B cell (primary cell): ENCODE measurements at regions not wholly inside any gene's neighbourhood (a gene's known extent, or its start where the extent isn't known, plus 50 kb on each side); places are given as distances from the start of the nearest gene placed in this dataset.

ENCODE experiments used
- ATAC-seq: fragments of 200-7000 bp; cut with Tn5 transposase; one replicate; pipeline ENCODE4 v1.10.0; 2021; ENCODE audit warnings: low read depth, mild to moderate bottlenecking, moderate number of reproducible peaks, moderate library complexity
- CTCF ChIA-PET: fragments of 350-600 bp; sonication (Branson Sonifier 250); formaldehyde crosslinking; loops from one replicate; lab custom pipeline; 2021; ENCODE audit warnings: antibody characterized with exemption, inconsistent platforms; lab: Charles Lee
- POLR2A ChIA-PET: fragments of 350-600 bp; sonication (Branson Sonifier 250); formaldehyde crosslinking; loops from one replicate; lab custom pipeline; 2021; ENCODE audit warnings: antibody characterized with exemption; lab: Charles Lee
- DNase-seq: peaks from one replicate; pipeline ENCODE4 v3.0.0; 2013
- H2AFZ ChIP-seq: 2 replicates; pipeline ENCODE4 v1.6.1; 2012; ENCODE audit warnings: mild to moderate bottlenecking, low read depth, low read length; ENCODE audit not compliant: insufficient read depth, poor library complexity, severe bottlenecking
- H3K27ac ChIP-seq, 2 donors: 1 replicate in 1 of 2; 2 replicates in 1 of 2; pipeline ENCODE4 v1.5.1; 2012 to 2013; ENCODE audit warnings: low read length in 2 of 2, mild to moderate bottlenecking in 2 of 2, moderate library complexity in 1 of 2
- H3K27me3 ChIP-seq, 4 experiments: fragments of 200-600 bp in 1 of 4; sonication (generic) in 1 of 4; replicated peaks in 1 of 4; 1 replicate in 2 of 4; 2 replicates in 2 of 4; pipeline versions ENCODE4 v1.6.1 to v1.7.0; 2013 to 2016; ENCODE audit warnings: low read length in 3 of 4, mild to moderate bottlenecking in 2 of 4, mixed read lengths in 1 of 4, moderate library complexity in 1 of 4; ENCODE audit not compliant: insufficient read depth in 4 of 4, control insufficient read depth in 3 of 4; ENCODE audit errors: control extremely low read depth in 1 of 4
- H3K36me3 ChIP-seq, 2 experiments: replicated peaks in 1 of 2; 1 replicate in 1 of 2; 2 replicates in 1 of 2; pipeline versions ENCODE4 v1.6.1 to v1.7.1; 2013; ENCODE audit warnings: low read length in 1 of 2; ENCODE audit not compliant: insufficient read depth in 2 of 2, control insufficient read depth in 1 of 2; ENCODE audit errors: control extremely low read depth in 1 of 2, extremely low read depth in 1 of 2
- H3K4me1 ChIP-seq, 2 donors: fragments of 200-600 bp in 1 of 2; sonication (generic) in 1 of 2; 1 replicate in 1 of 2; 2 replicates in 1 of 2; pipeline versions ENCODE4 v1.5.1 to v1.6.1; 2013 to 2017; ENCODE audit warnings: low read length in 2 of 2; ENCODE audit not compliant: control insufficient read depth in 2 of 2, insufficient read depth in 2 of 2
- H3K4me2 ChIP-seq: replicated peaks from 2 replicates; pipeline ENCODE3; 2012; ENCODE audit warnings: mild to moderate bottlenecking, low read depth, low read length; ENCODE audit not compliant: poor library complexity, severe bottlenecking
- H3K4me3 ChIP-seq, 5 experiments: fragments of 200-600 bp in 1 of 5; sonication (generic) in 1 of 5; 1 replicate in 3 of 5; 2 replicates in 2 of 5; pipeline versions ENCODE4 v1.5.1 to v1.7.0; 2011 to 2016; ENCODE audit warnings: low read length in 4 of 5, mild to moderate bottlenecking in 4 of 5, low read depth in 2 of 5, control low read depth in 1 of 5, moderate library complexity in 1 of 5; ENCODE audit not compliant: insufficient read depth in 1 of 5; ENCODE audit errors: control extremely low read depth in 1 of 5, extremely low read depth in 1 of 5
- H3K79me2 ChIP-seq: fragments of 200-600 bp; sonication (generic); one replicate; pipeline ENCODE4 v1.6.0; 2016; ENCODE audit warnings: low read length; ENCODE audit not compliant: control insufficient read depth, insufficient read depth
- H3K9ac ChIP-seq: fragments of 200-600 bp; sonication (generic); 2 replicates; pipeline ENCODE4 v1.6.1; 2017; ENCODE audit warnings: mild to moderate bottlenecking, low read length, moderate library complexity
- H3K9me3 ChIP-seq, 3 donors: one replicate each; pipeline versions ENCODE4 v1.6.1 to v1.7.1; 2013; ENCODE audit warnings: low read length in 2 of 3; ENCODE audit not compliant: control insufficient read depth in 2 of 3, insufficient read depth in 1 of 3; ENCODE audit errors: control extremely low read depth in 1 of 3
- H4K20me1 ChIP-seq: 2 replicates; pipeline ENCODE4 v1.6.0; 2012; ENCODE audit warnings: mild to moderate bottlenecking, low read length; ENCODE audit not compliant: insufficient read depth, control insufficient read depth, poor library complexity, severe bottlenecking
- H3K27ac Mint-ChIP-seq: one replicate; pipeline ENCODE4 v1.8.0; 2021; ENCODE audit warnings: mixed read lengths
- H3K27me3 Mint-ChIP-seq: one replicate; pipeline ENCODE4 v1.8.0; 2021; ENCODE audit warnings: mixed read lengths
- H3K4me1 Mint-ChIP-seq: one replicate; pipeline ENCODE4 v1.8.0; 2021; ENCODE audit warnings: mixed read lengths
- H3K4me3 Mint-ChIP-seq: one replicate; pipeline ENCODE4 v1.8.0; 2021; ENCODE audit warnings: mixed read lengths
- H3K9me3 Mint-ChIP-seq: one replicate; pipeline ENCODE4 v1.8.0; 2022; ENCODE audit warnings: mixed read lengths; ENCODE audit not compliant: insufficient read depth
- CTCF ChIP-seq: fragments of 200-600 bp; IDR thresholded peaks from one replicate; pipeline ENCODE4 v1.8.0; 2022; ENCODE audit warnings: antibody characterized with exemption, mild to moderate bottlenecking
- EZH2 ChIP-seq: IDR thresholded peaks from 2 replicates; pipeline ENCODE4 v1.6.1; 2012; ENCODE audit warnings: borderline replicate concordance, low read depth, mild to moderate bottlenecking, moderate library complexity, low read length; ENCODE audit not compliant: insufficient read depth, poor library complexity, severe bottlenecking
- WGBS: methylation state at CpG from one replicate; pipeline ENCODE4 v1.1.5; 2013; ENCODE audit warnings: missing lambda C conversion rate; ENCODE audit not compliant: insufficient coverage; 5-methylcytosine and 5-hydroxymethylcytosine counted together
- intact Hi-C: fragments of 100-400 bp; cut with micrococcal nuclease; formaldehyde crosslinking; loops from one replicate; pipeline ENCODE4 v1.10.0; 2022

- no peak overlapping the region for H3K27ac ChIP-seq
- H3K4me1 ChIP-seq, result no peaks in the 10 kb centered on the region
- H3K9me3 ChIP-seq, result no peaks in the 10 kb centered on the region
- H3K27me3 ChIP-seq, result peaks cover 0 to 6% (median 0%) of the 10 kb centered on the region in 4 experiments
- no peak overlapping the region for H3K9ac ChIP-seq
- no peak overlapping the region for H2AFZ ChIP-seq
- ChIA-PET CTCF (interaction anchor here (0.6 kb wide), 1 partner anchor 1127 kb away, joined by 3 read pairs; no protein-coding TSS in a partner anchor), POLR2A (no interaction called here)
- TF ChIP-seq EZH2 (no peak), CTCF (no peak)
- no peak overlapping the region for H3K4me2 ChIP-seq
- H3K9me3 Mint-ChIP-seq, result no peaks in the 10 kb centered on the region
- no peaks in the 10 kb centered on the region for H3K79me2 ChIP-seq
- intact Hi-C loops, result no loop called here
- H3K4me1 Mint-ChIP-seq, result no peaks in the 10 kb centered on the region
- no peak for DNase-seq
- no peak overlapping the region for H3K27ac Mint-ChIP-seq
- H3K4me3 Mint-ChIP-seq, result no peak overlapping the region
- 83% methylated on average over 2 of the region's 5 CpGs for whole genome bisulfite sequencing
- ATAC-seq, result no peak
- peaks cover 36% of the 10 kb centered on the region for H3K27me3 Mint-ChIP-seq
- no peak overlapping the region for H3K4me3 ChIP-seq
- no peaks in the 10 kb centered on the region for H3K36me3 ChIP-seq
- no peaks in the 10 kb centered on the region for H4K20me1 ChIP-seq
Measured at GRCh38 chr2:173663835-173664512, 301.2 kb downstream of the SP3 start.

DNA sequence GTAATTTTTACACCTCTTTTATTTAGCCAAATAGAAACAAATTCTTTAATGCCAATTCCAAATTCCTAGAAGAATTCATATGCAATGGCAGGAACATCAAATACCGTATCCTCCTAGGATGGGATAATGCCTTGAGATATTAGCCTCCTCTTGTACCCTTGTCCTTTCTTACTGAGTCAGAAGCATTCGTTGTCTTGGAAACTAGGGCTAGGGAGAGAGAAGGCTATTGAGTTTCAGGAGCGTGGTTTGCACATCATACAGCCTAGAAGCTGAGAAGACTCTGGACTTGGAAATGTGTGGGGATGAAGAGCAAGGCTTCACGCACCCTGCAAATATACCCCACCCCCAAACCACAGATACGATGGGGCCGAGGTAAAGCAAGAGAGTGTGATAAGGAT lies 300.7 kb downstream of the SP3 start:
- no peak overlapping the region for H2AFZ ChIP-seq
- Mint-ChIP-seq H3K27ac (no peak overlapping the region), H3K27me3 (peaks cover 38% of the 10 kb centered on the region), H3K9me3 (no peaks in the 10 kb centered on the region), H3K4me1 (no peaks in the 10 kb centered on the region), H3K4me3 (no peak overlapping the region)
- no peak overlapping the region for H3K9ac ChIP-seq
- no peaks in the 10 kb centered on the region for H4K20me1 ChIP-seq
- TF ChIP-seq EZH2 (no peak), CTCF (no peak)
- H3K4me1 ChIP-seq, result no peaks in the 10 kb centered on the region
- WGBS, result no CpG with 5 or more reads among the region's 6 CpGs
- H3K4me2 ChIP-seq, result no peak overlapping the region
- H3K27ac ChIP-seq, result no peak overlapping the region
- H3K79me2 ChIP-seq, result no peaks in the 10 kb centered on the region
- CTCF ChIA-PET, result interaction anchor here (0.6 kb wide), 1 partner anchor 1128 kb away, joined by 3 read pairs; no protein-coding TSS in a partner anchor
- intact Hi-C loops, result no loop called here
- POLR2A ChIA-PET, result no interaction called here
- no peak overlapping the region for H3K4me3 ChIP-seq
- H3K9me3 ChIP-seq, result no peaks in the 10 kb centered on the region
- ATAC-seq, result no peak
- no peak for DNase-seq
- no peaks in the 10 kb centered on the region for H3K36me3 ChIP-seq
- peaks cover 0 to 6% (median 0%) of the 10 kb centered on the region in 4 experiments for H3K27me3 ChIP-seq
